SK-N-SH (cell line): ENCODE measurements at regions not wholly inside any gene's neighbourhood (a gene's known extent, or its start where the extent isn't known, plus 50 kb on each side); places are given as distances from the start of the nearest gene placed in this dataset.

Experiments
- CTCF ChIA-PET: fragments of 300-600, 350-600 bp; formaldehyde crosslinking; extraction: SDS; loops from one replicate; lab custom pipeline; 2021; lab: Yijun Ruan, JAX
- POLR2A ChIA-PET: fragments of 350-600 bp; sonication (Branson Sonifier 250); formaldehyde crosslinking; extraction: SDS; loops from one replicate; lab custom pipeline; 2020; ENCODE audit warnings: antibody characterized with exemption, inconsistent platforms; lab: Yijun Ruan, JAX
- DNase-seq: peaks from one replicate; pipeline ENCODE4 v3.0.0; 2012
- H2AFZ ChIP-seq: fragments of 200-600 bp; sonication (generic); 2 replicates; pipeline ENCODE4 v1.8.1; 2016; ENCODE audit warnings: antibody characterized with exemption, mild to moderate bottlenecking, low read depth
- H3F3A ChIP-seq: fragments of 200-600 bp; sonication (generic); replicated peaks from 2 replicates; pipeline ENCODE3; 2016; ENCODE audit warnings: antibody characterized with exemption, mild to moderate bottlenecking; ENCODE audit not compliant: insufficient read depth
- H3K27ac ChIP-seq, 2 experiments: fragments of 200-500 bp in 1 of 2; fragments of 200-600 bp in 1 of 2; sonication (Bioruptor generic) in 1 of 2; sonication (generic), shearing (Covaris generic) in 1 of 2; 2 replicates each; pipeline versions ENCODE4 v1.5.1 to v1.6.1; 2014 to 2016; ENCODE audit warnings: low read depth in 2 of 2, inconsistent platforms in 1 of 2, low read length in 1 of 2, mild to moderate bottlenecking in 1 of 2, mixed read lengths in 1 of 2
- H3K27me3 ChIP-seq: fragments of 200-600 bp; sonication (generic), shearing (Covaris generic); 2 replicates; pipeline ENCODE4 v1.6.1; 2016; ENCODE audit warnings: mixed run types; ENCODE audit not compliant: insufficient read depth
- H3K36me3 ChIP-seq, 2 experiments: fragments of 200-500 bp in 1 of 2; fragments of 200-600 bp in 1 of 2; sonication (Bioruptor generic) in 1 of 2; sonication (generic) in 1 of 2; replicated peaks in 1 of 2; 2 replicates each; pipeline versions ENCODE3 to v1.5.1; 2014 to 2016; ENCODE audit warnings: low read length in 1 of 2, mild to moderate bottlenecking in 1 of 2; ENCODE audit not compliant: insufficient read depth in 2 of 2, control insufficient read depth in 1 of 2
- H3K4me1 ChIP-seq, 2 experiments: fragments of 200-500 bp in 1 of 2; fragments of 200-600 bp in 1 of 2; sonication (Bioruptor generic) in 1 of 2; sonication (generic), shearing (Covaris generic) in 1 of 2; 2 replicates each; pipeline versions ENCODE4 v1.5.1 to v1.6.1; 2014 to 2016; ENCODE audit warnings: low read depth in 1 of 2, low read length in 1 of 2, mixed run types in 1 of 2; ENCODE audit not compliant: insufficient read depth in 2 of 2, control insufficient read depth in 1 of 2
- H3K4me2 ChIP-seq: fragments of 200-600 bp; sonication (generic), shearing (Covaris generic); 2 replicates; pipeline ENCODE4 v1.6.1; 2017; ENCODE audit warnings: mixed run types
- H3K4me3 ChIP-seq, 2 experiments: fragments of 200-500 bp in 1 of 2; fragments of 200-600 bp in 1 of 2; sonication (Bioruptor generic) in 1 of 2; sonication (generic), shearing (Covaris generic) in 1 of 2; 2 replicates each; pipeline versions ENCODE4 v1.5.1 to v1.8.1; 2014 to 2016; ENCODE audit warnings: low read depth in 2 of 2, inconsistent platforms in 1 of 2, low read length in 1 of 2, mild to moderate bottlenecking in 1 of 2, mixed read lengths in 1 of 2, moderate library complexity in 1 of 2
- H3K79me2 ChIP-seq: fragments of 200-600 bp; sonication (generic); 2 replicates; pipeline ENCODE4 v1.8.1; 2017; ENCODE audit warnings: mild to moderate bottlenecking; ENCODE audit not compliant: insufficient read depth
- H3K9ac ChIP-seq: fragments of 200-600 bp; sonication (generic); 2 replicates; pipeline ENCODE4 v1.6.1; 2017; ENCODE audit warnings: mixed run types
- H3K9me2 ChIP-seq: fragments of 200-600 bp; sonication (generic); 2 replicates; pipeline ENCODE4 v1.6.1; 2017; ENCODE audit warnings: mixed run types
- H3K9me3 ChIP-seq: fragments of 200-600 bp; sonication (generic); 2 replicates; pipeline ENCODE4 v1.6.1; 2017; ENCODE audit warnings: mixed run types, mild to moderate bottlenecking, moderate library complexity
- H4K20me1 ChIP-seq: fragments of 200-600 bp; sonication (generic); 2 replicates; pipeline ENCODE4 v1.6.1; 2017; ENCODE audit warnings: mild to moderate bottlenecking, mixed run types; ENCODE audit not compliant: insufficient read depth
- EP300 ChIP-seq, 2 experiments: IDR thresholded peaks; 2 replicates each; pipeline versions ENCODE4 v1.4.0 to v1.6.1; 2012; ENCODE audit warnings: borderline replicate concordance in 1 of 2, low read depth in 1 of 2, low read length in 1 of 2
- EZH2phosphoT487 ChIP-seq: fragments of 200-600 bp; sonication (generic); IDR thresholded peaks from 2 replicates; pipeline ENCODE4 v1.6.1; 2017; ENCODE audit warnings: low read depth, mixed run types, mild to moderate bottlenecking, antibody characterized with exemption, moderate library complexity, borderline replicate concordance
- FOXM1 ChIP-seq: IDR thresholded peaks from 2 replicates; pipeline ENCODE4 v1.4.0; 2012; ENCODE audit warnings: low read depth, mild to moderate bottlenecking
- GABPA ChIP-seq: IDR thresholded peaks from 2 replicates; pipeline ENCODE4 v1.4.0; 2012; ENCODE audit warnings: low read depth, mild to moderate bottlenecking
- GATA2 ChIP-seq: sonication (generic); formaldehyde crosslinking; IDR thresholded peaks from 2 replicates; pipeline ENCODE4 v1.5.0; 2020; ENCODE audit warnings: mild to moderate bottlenecking, missing genetic modification reagents
- MEF2A ChIP-seq: IDR thresholded peaks from 2 replicates; pipeline ENCODE4 v1.4.0; 2012; ENCODE audit warnings: low read depth, borderline replicate concordance
- NRF1 ChIP-seq: IDR thresholded peaks from 2 replicates; pipeline ENCODE4 v1.6.1; 2012; ENCODE audit warnings: low read depth, mild to moderate bottlenecking, low read length
- RAD21 ChIP-seq: IDR thresholded peaks from 2 replicates; pipeline ENCODE4 v1.6.1; 2012; ENCODE audit warnings: mild to moderate bottlenecking, low read length
- RFX5 ChIP-seq: IDR thresholded peaks from 2 replicates; pipeline ENCODE4 v1.6.1; 2012; ENCODE audit warnings: mild to moderate bottlenecking, improper control_type of control experiment, low read length
- SIN3A ChIP-seq: IDR thresholded peaks from 2 replicates; pipeline ENCODE4 v1.6.1; 2012; ENCODE audit warnings: low read depth, mild to moderate bottlenecking, low read length, moderate library complexity, borderline replicate concordance
- SMC3 ChIP-seq: IDR thresholded peaks from 2 replicates; pipeline ENCODE4 v1.6.1; 2012; ENCODE audit warnings: low read depth, low read length, improper control_type of control experiment
- TCF12 ChIP-seq: IDR thresholded peaks from 2 replicates; pipeline ENCODE4 v1.4.0; 2012
- TEAD4 ChIP-seq: IDR thresholded peaks from 2 replicates; pipeline ENCODE4 v1.4.0; 2012; ENCODE audit warnings: mild to moderate bottlenecking, borderline replicate concordance; ENCODE audit not compliant: insufficient read depth
- YY1 ChIP-seq: IDR thresholded peaks from 2 replicates; pipeline ENCODE4 v1.4.0; 2012; ENCODE audit warnings: low read depth, mild to moderate bottlenecking
- WGBS: methylation state at CpG from one replicate; pipeline ENCODE4 v1.1.6; 2017; ENCODE audit warnings: low lambda C conversion rate; 5-methylcytosine and 5-hydroxymethylcytosine counted together
- TF ChIP-seq, protein P1 (sequence below): fragments of 150-350 bp; IDR thresholded peaks from 2 replicates; pipeline ENCODE4 v1.6.1; 2016; ENCODE audit warnings: mild to moderate bottlenecking, low read depth, low read length
- TF ChIP-seq, protein P2 (sequence below): fragments of 150-350 bp; IDR thresholded peaks from 2 replicates; pipeline ENCODE4 v1.6.1; 2017; ENCODE audit warnings: antibody characterized with exemption, low read length, low read depth, borderline replicate concordance
- TF ChIP-seq, protein P3 (sequence below): IDR thresholded peaks from 2 replicates; pipeline ENCODE4 v1.6.1; 2012; ENCODE audit warnings: mild to moderate bottlenecking, low read depth, low read length, moderate library complexity

DNA sequence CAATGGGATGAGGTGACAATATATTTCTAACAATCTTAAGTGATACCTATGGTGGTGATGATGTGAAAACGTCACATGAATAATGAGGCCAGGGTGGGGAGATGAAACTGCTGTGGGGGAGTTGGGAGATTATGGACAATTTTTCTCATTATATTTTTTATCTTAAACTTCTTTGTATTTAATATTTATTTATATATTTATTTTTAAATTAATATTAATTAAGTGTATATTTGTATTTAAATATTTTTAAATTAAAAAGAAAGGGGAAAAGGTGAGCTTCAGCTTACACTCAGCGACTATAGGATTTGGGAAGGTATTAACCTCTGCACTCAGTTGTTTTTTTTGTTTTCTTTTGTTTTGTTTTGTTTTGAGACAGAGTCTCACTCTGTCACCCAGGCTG lies 158.7 kb downstream of the PSMG1 start:
- H3F3A ChIP-seq: peaks cover 9% of the 10 kb centered on the region
- H3K4me2 ChIP-seq: no peak overlapping the region
- H3K9me3 ChIP-seq: 0 out of 2 replicates have a peak, but pooled peaks cover 4% of the 10 kb centered on the region
- no peak overlapping the region for H3K9ac ChIP-seq
- no peak overlapping the region for H3K27ac ChIP-seq
- POLR2A ChIA-PET: no interaction called here
- 84% methylated on average over 2 of the region's 2 CpGs for WGBS
- CTCF ChIA-PET: interaction anchor here (1.2 kb wide), 1 partner anchor 9 kb away, joined by 3 read pairs; no protein-coding TSS in a partner anchor
- H3K4me1 ChIP-seq: peaks cover 0 to 31% of the 10 kb centered on the region in 2 experiments; a peak in 2 of 4 replicates
- TF ChIP-seq SMC3 (no peak), GATA2 (no peak), FOXM1 (no peak), RAD21 (no peak), EZH2phosphoT487 (no peak), TCF12 (no peak), NRF1 (no peak), RFX5 (no peak), TEAD4 (no peak), EP300 (IDR thresholded peaks at IDR 0.05; ENCODE audit: borderline replicate concordance in 1 of 2, low read depth in 1 of 2, low read length in 1 of 2) (no peak), MEF2A (no peak), YY1 (no peak), SIN3A (no peak), GABPA (no peak)
- TF ChIP-seq, protein P1, sequence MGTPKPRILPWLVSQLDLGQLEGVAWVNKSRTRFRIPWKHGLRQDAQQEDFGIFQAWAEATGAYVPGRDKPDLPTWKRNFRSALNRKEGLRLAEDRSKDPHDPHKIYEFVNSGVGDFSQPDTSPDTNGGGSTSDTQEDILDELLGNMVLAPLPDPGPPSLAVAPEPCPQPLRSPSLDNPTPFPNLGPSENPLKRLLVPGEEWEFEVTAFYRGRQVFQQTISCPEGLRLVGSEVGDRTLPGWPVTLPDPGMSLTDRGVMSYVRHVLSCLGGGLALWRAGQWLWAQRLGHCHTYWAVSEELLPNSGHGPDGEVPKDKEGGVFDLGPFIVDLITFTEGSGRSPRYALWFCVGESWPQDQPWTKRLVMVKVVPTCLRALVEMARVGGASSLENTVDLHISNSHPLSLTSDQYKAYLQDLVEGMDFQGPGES: no peak
- TF ChIP-seq, protein P2, sequence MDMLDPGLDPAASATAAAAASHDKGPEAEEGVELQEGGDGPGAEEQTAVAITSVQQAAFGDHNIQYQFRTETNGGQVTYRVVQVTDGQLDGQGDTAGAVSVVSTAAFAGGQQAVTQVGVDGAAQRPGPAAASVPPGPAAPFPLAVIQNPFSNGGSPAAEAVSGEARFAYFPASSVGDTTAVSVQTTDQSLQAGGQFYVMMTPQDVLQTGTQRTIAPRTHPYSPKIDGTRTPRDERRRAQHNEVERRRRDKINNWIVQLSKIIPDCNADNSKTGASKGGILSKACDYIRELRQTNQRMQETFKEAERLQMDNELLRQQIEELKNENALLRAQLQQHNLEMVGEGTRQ: no peak
- TF ChIP-seq, protein P3, sequence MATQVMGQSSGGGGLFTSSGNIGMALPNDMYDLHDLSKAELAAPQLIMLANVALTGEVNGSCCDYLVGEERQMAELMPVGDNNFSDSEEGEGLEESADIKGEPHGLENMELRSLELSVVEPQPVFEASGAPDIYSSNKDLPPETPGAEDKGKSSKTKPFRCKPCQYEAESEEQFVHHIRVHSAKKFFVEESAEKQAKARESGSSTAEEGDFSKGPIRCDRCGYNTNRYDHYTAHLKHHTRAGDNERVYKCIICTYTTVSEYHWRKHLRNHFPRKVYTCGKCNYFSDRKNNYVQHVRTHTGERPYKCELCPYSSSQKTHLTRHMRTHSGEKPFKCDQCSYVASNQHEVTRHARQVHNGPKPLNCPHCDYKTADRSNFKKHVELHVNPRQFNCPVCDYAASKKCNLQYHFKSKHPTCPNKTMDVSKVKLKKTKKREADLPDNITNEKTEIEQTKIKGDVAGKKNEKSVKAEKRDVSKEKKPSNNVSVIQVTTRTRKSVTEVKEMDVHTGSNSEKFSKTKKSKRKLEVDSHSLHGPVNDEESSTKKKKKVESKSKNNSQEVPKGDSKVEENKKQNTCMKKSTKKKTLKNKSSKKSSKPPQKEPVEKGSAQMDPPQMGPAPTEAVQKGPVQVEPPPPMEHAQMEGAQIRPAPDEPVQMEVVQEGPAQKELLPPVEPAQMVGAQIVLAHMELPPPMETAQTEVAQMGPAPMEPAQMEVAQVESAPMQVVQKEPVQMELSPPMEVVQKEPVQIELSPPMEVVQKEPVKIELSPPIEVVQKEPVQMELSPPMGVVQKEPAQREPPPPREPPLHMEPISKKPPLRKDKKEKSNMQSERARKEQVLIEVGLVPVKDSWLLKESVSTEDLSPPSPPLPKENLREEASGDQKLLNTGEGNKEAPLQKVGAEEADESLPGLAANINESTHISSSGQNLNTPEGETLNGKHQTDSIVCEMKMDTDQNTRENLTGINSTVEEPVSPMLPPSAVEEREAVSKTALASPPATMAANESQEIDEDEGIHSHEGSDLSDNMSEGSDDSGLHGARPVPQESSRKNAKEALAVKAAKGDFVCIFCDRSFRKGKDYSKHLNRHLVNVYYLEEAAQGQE: no peak
- TF ChIP-seq, all 33 proteins: peak for 0
- H3K36me3 ChIP-seq: no peaks in the 10 kb centered on the region
- H3K27me3 ChIP-seq: no peaks in the 10 kb centered on the region
- H2AFZ ChIP-seq: no peak overlapping the region
- H4K20me1 ChIP-seq: no peaks in the 10 kb centered on the region
- H3K4me3 ChIP-seq: no peak overlapping the region
- H3K79me2 ChIP-seq: no peaks in the 10 kb centered on the region
- no peaks in the 10 kb centered on the region for H3K9me2 ChIP-seq
- DNase-seq: no peak
